SK-N-SH treated with all-trans-retinoic acid at 6 μM for 48 hours (cell line): ENCODE measurements at regions not wholly inside any gene's neighbourhood (a gene's known extent, or its start where the extent isn't known, plus 50 kb on each side); places are given as distances from the start of the nearest gene placed in this dataset.

Experiments
- ATAC-seq: fragments of 200-7000 bp; cut with Tn5 transposase; 3 replicates; pipeline ENCODE4 v1.9.1; 2020; ENCODE audit warnings: mild to moderate bottlenecking, moderate library complexity
- ARNTL ChIP-seq: fragments of 450-650 bp; formaldehyde crosslinking; IDR thresholded peaks from 2 replicates; pipeline ENCODE4 v1.5.0; 2020; ENCODE audit warnings: low read depth, mild to moderate bottlenecking, moderate library complexity, borderline replicate concordance
- BACH2 ChIP-seq: fragments of 250-450 bp; sonication (Bioruptor Pico); IDR thresholded peaks from 2 replicates; pipeline ENCODE4 v1.9.0; 2021; ENCODE audit warnings: mild to moderate bottlenecking, borderline replicate concordance
- CREB5 ChIP-seq: fragments of 250-450 bp; sonication (Bioruptor Pico); IDR thresholded peaks from 2 replicates; pipeline ENCODE4 v1.5.1; 2020; ENCODE audit warnings: low read depth, mild to moderate bottlenecking, moderate library complexity
- CSDC2 ChIP-seq: fragments of 250-450 bp; sonication (Bioruptor Pico); IDR thresholded peaks from 2 replicates; pipeline ENCODE4 v1.5.0; 2020; ENCODE audit warnings: mild to moderate bottlenecking, moderate library complexity
- ESRRG ChIP-seq: fragments of 250-450 bp; sonication (Bioruptor Pico); IDR thresholded peaks from 2 replicates; pipeline ENCODE4 v1.6.1; 2021; ENCODE audit warnings: mild to moderate bottlenecking
- GLIS3 ChIP-seq: fragments of 250-450 bp; sonication (Bioruptor Pico); IDR thresholded peaks from 2 replicates; pipeline ENCODE4 v1.5.0; 2020; ENCODE audit warnings: mild to moderate bottlenecking, moderate library complexity
- ISL1 ChIP-seq: fragments of 250-450 bp; sonication (Bioruptor Pico); IDR thresholded peaks from 2 replicates; pipeline ENCODE4 v2.1.2; 2022; ENCODE audit warnings: mild to moderate bottlenecking, moderate library complexity
- OSR1 ChIP-seq: fragments of 250-450 bp; sonication (Bioruptor Pico); IDR thresholded peaks from 2 replicates; pipeline ENCODE4 v1.8.0; 2022; ENCODE audit warnings: moderate library complexity, mild to moderate bottlenecking, inconsistent platforms
- POU6F1 ChIP-seq: fragments of 250-450 bp; sonication (Bioruptor Pico); IDR thresholded peaks from 2 replicates; pipeline ENCODE4 v1.8.0; 2021; ENCODE audit warnings: low read depth, mild to moderate bottlenecking, moderate library complexity, borderline replicate concordance
- PPARA ChIP-seq: fragments of 250-450 bp; sonication (Bioruptor Pico); IDR thresholded peaks from 2 replicates; pipeline ENCODE4 v1.5.0; 2020; ENCODE audit warnings: mild to moderate bottlenecking, borderline replicate concordance
- RARB ChIP-seq: fragments of 250-450 bp; sonication (Bioruptor Pico); IDR thresholded peaks from 2 replicates; pipeline ENCODE4 v1.8.0; 2021; ENCODE audit warnings: mild to moderate bottlenecking, moderate library complexity
- TCF4 ChIP-seq: fragments of 250-450 bp; sonication (Bioruptor Pico); IDR thresholded peaks from 2 replicates; pipeline ENCODE4 v1.8.0; 2021; ENCODE audit warnings: mild to moderate bottlenecking, moderate library complexity, borderline replicate concordance
- TSHZ2 ChIP-seq: fragments of 250-450 bp; sonication (Bioruptor Pico); IDR thresholded peaks from 2 replicates; pipeline ENCODE4 v1.5.0; 2020; ENCODE audit warnings: mild to moderate bottlenecking, moderate library complexity
- ZC3H10 ChIP-seq: fragments of 250-450 bp; sonication (Bioruptor Pico); IDR thresholded peaks from 2 replicates; pipeline ENCODE4 v1.5.1; 2021; ENCODE audit warnings: mild to moderate bottlenecking, moderate library complexity
- ZFP3 ChIP-seq: fragments of 250-450 bp; sonication (Bioruptor Pico); IDR thresholded peaks from 2 replicates; pipeline ENCODE4 v1.5.0; 2020; ENCODE audit warnings: mild to moderate bottlenecking, moderate library complexity
- ZNF565 ChIP-seq: fragments of 450-650 bp; formaldehyde crosslinking; conservative IDR thresholded peaks from 2 replicates; pipeline ENCODE4 v1.5.0; 2020; ENCODE audit warnings: low read depth, mild to moderate bottlenecking, moderate library complexity
- ZNF70 ChIP-seq: fragments of 450-650 bp; formaldehyde crosslinking; IDR thresholded peaks from 2 replicates; pipeline ENCODE4 v1.5.0; 2020; ENCODE audit warnings: mild to moderate bottlenecking, moderate library complexity
- ZNF8 ChIP-seq: fragments of 450-650 bp; formaldehyde crosslinking; IDR thresholded peaks from 2 replicates; pipeline ENCODE4 v1.5.0; 2020; ENCODE audit warnings: mild to moderate bottlenecking, moderate library complexity
- TF ChIP-seq, protein P1 (sequence below): fragments of 250-450 bp; sonication (Bioruptor Pico); IDR thresholded peaks from 2 replicates; pipeline ENCODE4 v1.8.0; 2020; ENCODE audit warnings: mild to moderate bottlenecking, moderate library complexity, borderline replicate concordance
- TF ChIP-seq, protein P2 (sequence below): fragments of 250-450 bp; sonication (Bioruptor Pico); IDR thresholded peaks from 2 replicates; pipeline ENCODE4 v1.5.1; 2021; ENCODE audit warnings: mild to moderate bottlenecking, moderate library complexity

DNA sequence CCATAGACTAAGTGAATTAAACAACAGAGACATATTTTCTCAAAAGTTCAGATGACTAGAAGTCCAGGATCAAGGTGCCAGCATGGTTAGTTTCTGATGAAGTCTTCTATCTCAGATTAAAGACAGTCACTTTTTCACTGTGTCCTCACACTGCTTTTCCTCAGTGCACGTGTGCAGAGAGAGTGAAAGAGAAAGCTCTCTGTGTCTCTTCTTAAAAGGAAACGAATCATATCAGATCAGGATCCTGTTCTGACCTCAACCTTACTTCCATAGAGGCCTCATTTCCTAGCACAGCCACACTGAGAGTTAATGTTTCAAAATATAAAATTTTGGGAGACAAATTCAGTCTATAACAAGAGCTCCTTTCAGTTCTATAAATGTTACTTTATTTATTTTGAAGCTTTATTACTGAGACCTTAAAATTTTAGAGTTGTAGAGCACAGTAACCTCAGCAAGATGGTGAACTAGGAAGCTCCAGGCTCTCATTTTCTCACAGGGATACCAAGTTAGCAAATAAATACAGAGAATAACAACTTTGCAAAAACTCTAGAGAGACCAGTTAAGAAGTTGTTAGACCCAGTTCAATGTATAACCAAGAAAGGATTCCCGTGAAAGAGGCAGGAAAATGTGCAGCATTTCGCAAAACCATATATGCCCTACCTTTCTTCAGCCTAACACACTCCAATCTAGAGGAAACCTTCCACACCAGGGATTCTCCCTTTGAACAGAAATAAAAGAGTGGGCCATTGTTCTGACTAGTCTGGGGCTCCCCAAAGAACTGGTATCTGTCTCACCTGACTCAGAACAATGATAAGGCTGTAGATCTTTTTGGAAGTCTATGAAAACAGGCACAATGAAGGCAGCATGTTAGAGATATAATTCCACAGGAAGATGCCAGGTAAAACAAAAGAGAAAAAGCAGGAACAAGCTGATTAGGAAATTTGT lies 372.2 kb downstream of the MRPL39 start:
- no peak for ATAC-seq
- TF ChIP-seq, protein P1, sequence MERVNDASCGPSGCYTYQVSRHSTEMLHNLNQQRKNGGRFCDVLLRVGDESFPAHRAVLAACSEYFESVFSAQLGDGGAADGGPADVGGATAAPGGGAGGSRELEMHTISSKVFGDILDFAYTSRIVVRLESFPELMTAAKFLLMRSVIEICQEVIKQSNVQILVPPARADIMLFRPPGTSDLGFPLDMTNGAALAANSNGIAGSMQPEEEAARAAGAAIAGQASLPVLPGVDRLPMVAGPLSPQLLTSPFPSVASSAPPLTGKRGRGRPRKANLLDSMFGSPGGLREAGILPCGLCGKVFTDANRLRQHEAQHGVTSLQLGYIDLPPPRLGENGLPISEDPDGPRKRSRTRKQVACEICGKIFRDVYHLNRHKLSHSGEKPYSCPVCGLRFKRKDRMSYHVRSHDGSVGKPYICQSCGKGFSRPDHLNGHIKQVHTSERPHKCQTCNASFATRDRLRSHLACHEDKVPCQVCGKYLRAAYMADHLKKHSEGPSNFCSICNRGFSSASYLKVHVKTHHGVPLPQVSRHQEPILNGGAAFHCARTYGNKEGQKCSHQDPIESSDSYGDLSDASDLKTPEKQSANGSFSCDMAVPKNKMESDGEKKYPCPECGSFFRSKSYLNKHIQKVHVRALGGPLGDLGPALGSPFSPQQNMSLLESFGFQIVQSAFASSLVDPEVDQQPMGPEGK (CRISPR knock-in tag), result no peak
- no peak for TF ChIP-seq ZNF8

DNA sequence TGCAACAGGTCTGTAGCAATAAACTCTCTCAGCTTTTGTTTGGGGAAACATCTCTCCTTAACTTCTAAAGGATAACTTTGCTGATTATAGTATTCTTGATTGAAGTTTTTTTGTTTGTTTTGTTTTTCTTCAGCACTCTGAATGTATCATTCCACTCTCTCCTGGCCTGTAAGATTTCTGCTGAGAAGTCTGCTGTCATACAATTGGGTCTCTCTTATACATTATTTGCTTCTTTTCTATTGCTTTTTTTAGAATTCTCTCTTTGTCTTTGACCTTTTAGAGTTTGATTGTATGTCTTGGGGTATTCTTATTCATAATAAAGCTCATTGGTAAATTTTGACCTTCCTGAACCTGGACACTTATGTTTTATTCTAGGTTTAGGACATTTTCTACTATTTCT lies 386.3 kb downstream of the MRPL39 start:
- TF ChIP-seq ISL1 (CRISPR knock-in tag), result no peak
- TF ChIP-seq ZNF565 (CRISPR knock-in tag), result no peak
- TF ChIP-seq ZC3H10 (CRISPR knock-in tag), result no peak
- TF ChIP-seq ESRRG (CRISPR knock-in tag), result no peak
- no peak for TF ChIP-seq ZFP3 (CRISPR knock-in tag)
- TF ChIP-seq ARNTL, result no peak
- TF ChIP-seq POU6F1 (CRISPR knock-in tag), result no peak
- ATAC-seq, result no peak

GRCh38 chr21:25220169-25220568 lies 387.1 kb downstream of the MRPL39 start:
- TF ChIP-seq ZNF70 (CRISPR knock-in tag) (no peak), CSDC2 (CRISPR knock-in tag) (no peak), OSR1 (no peak), POU6F1 (CRISPR knock-in tag) (no peak), TSHZ2 (CRISPR knock-in tag) (no peak), PPARA (CRISPR knock-in tag) (no peak), TCF4 (CRISPR knock-in tag) (no peak), ZNF8 (no peak), ZNF565 (CRISPR knock-in tag) (no peak), GLIS3 (CRISPR knock-in tag) (no peak), ZC3H10 (CRISPR knock-in tag) (no peak)
- ATAC-seq, result no peak

- no peak for TF ChIP-seq RARB (CRISPR knock-in tag)
- TF ChIP-seq CSDC2 (CRISPR knock-in tag), result no peak
- no peak for TF ChIP-seq ESRRG (CRISPR knock-in tag)
- no peak for TF ChIP-seq BACH2 (CRISPR knock-in tag)
- TF ChIP-seq ARNTL, result no peak
- TF ChIP-seq CREB5 (CRISPR knock-in tag), result no peak
- TF ChIP-seq, protein P2, sequence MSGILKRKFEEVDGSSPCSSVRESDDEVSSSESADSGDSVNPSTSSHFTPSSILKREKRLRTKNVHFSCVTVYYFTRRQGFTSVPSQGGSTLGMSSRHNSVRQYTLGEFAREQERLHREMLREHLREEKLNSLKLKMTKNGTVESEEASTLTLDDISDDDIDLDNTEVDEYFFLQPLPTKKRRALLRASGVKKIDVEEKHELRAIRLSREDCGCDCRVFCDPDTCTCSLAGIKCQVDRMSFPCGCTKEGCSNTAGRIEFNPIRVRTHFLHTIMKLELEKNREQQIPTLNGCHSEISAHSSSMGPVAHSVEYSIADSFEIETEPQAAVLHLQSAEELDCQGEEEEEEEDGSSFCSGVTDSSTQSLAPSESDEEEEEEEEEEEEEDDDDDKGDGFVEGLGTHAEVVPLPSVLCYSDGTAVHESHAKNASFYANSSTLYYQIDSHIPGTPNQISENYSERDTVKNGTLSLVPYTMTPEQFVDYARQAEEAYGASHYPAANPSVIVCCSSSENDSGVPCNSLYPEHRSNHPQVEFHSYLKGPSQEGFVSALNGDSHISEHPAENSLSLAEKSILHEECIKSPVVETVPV (CRISPR knock-in tag), result no peak
- TF ChIP-seq, all 23 proteins: peak for 0
- no peak for ATAC-seq
Observed at GRCh38 chr21:25215698-25216384, 391.4 kb downstream of the MRPL39 start.
